Hematopoietic multipotent progenitor cell treated with erythropoietin and hydrocortisone succinate and interleukin-3 and kit ligand, for 6 days (in vitro differentiated cells): ENCODE measurements at regions not wholly inside any gene's neighbourhood (a gene's known extent, or its start where the extent isn't known, plus 50 kb on each side); places are given as distances from the start of the nearest gene placed in this dataset.

Experiments
- DNase-seq: peaks from one replicate; pipeline ENCODE4 v3.0.0-alpha.2; 2015

DNA sequence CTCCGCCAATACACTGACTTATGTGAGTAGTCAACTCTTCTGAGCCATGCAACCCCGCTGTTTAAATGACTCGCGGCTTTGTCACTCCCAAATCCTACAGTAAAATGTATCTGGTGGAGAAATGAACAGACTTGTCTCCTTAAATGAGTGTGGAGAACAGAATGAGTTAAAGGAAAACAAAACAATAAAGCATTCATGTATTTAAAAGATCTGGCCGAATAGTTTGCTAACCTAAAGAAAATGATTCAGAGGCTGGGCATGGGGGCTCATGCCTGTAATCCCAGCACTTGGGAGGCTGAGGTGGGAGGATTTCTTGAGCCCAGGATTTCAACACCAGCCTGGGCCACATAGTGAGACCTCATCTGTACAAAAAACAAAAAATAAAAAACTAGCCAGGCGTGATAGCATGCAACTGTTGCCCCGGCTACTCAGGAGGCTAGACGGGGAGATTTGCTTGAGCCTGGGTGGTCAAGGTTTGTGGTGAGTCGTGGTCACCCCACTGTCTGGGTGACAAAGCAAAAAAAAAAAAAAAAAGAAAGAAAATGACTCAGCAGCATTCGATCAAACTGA lies 86.5 kb upstream of the PFKP start:
- peak; percentile 27 for DNase-seq

DNA sequence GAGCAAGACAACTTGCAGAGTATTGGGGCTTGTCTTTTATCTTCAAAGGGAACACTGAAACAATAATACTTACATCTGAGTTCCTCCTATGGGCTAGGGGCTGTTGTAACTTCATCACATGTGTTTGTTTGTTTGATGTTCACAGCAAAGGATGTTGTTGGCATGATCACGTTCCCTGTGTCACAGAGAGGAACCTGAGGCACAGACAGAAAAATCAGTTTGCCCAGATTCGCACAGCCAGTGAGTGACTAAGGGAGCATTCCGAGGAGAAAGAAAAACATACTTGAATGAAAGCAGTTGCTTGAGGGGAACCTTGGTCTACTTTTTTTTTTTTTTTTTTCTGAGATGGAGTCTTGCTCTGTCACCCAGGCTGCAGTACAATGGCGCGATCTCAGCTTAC lies 87.2 kb upstream of the PFKP start:
- no peak for DNase-seq

- DNase-seq, result peak; percentile 10
Measured at GRCh38 chr10:2979306-2979705, 88.0 kb upstream of the PFKP start.

DNA sequence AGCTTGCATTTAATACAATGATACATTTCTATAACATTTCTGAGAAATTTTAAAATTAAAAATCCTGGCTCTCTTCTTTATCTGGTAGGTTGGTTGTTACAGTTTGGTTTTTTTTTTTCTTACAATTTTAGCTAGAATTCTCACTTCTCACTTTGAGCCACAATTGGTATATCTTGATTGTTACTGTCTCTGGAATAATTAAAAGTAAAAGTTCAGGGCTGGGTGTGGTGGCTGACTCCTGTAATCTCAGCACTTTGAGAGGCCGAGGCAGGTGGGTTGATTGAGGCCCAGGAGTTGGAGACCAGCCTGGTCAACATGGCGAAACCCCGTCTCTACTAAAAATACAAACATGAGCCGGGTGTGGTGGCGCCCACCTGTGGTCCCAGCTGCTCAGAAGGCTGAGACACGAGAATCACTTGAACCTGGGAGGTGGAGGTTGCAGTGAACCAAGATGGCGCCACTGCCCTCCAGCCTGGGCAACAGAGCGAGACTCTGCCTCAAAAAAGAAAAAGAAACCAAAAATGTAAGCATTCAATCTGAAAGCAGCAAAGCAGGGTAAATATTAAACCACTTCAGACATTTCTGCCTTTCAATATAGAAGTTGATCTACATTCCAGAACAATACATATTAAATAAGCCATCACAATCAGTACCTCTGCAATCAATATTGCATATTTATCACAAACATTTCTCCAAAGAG lies 88.6 kb upstream of the PFKP start:
- no peak for DNase-seq

- DNase-seq, result peak; percentile 63
Measured at GRCh38 chr10:2978111-2978510, 89.2 kb upstream of the PFKP start.

DNA sequence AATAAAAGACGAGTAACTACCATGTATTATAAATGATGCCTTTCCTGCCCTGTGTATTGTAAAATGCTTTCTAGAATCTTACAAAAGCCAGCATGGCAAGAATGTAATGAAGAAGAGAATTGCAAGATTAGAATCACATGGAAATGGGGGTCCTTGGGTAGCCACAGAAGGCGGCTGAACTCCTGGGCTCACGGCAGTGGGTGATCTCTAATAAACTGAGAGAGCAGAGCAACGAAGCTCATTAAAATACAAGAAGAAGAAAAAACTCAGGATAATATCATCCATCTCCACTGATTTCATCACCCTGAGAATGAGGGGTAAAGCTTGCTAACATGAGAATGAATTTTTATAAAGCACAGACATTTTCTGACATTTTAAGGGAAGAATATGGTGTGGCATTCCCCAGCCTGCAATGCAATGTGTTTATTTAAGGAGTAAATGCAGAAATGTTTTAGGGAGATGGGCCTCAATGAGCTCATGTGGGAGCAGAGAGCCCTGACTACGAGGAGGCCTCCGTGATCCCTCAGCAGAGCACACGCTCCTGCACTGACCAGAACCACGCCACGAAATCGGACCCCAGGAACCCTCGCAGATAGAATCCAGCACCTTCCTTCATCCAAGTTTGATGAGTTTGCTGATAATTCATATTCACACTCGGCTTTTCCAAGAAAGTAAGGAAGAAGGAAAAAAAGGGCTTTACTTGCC lies 92.7 kb upstream of the PFKP start:
- no peak for DNase-seq

- no peak for DNase-seq
Measured at GRCh38 chr10:2974083-2974482, 93.3 kb upstream of the PFKP start.

- DNase-seq, result no peak
Measured at GRCh38 chr10:2972810-2973209, 94.5 kb upstream of the PFKP start.

- DNase-seq, result no peak
Measured at GRCh38 chr10:2972216-2972615, 95.1 kb upstream of the PFKP start.

DNA sequence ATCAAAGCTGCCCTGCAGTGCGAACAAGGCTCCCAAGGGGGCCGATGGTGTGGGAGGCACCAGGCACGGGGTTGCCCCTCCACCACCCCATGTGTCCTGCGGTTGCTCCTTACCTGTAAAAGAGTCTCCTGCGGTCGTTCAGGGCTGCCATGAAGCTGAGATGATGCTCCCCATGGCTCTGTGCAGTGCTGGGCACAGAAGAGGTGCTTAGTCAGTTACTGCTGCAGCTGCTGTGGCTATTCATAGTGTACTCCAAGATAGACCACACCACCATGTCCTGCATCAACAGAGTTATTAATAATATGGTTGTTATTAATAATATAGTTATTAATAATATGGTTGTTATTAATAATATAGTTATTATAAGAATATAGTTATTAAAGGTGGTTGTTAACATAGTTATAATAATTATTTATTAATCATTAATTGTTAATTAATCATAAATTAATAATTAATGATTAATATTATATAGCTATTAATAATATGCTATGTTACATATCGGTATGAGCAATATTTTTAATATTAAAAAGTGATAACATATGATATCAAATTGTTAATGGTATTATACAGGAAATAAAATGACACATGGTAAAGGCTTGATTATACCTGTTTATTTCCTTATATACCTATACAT lies 97.0 kb upstream of the PFKP start:
- DNase-seq, result no peak

GRCh38 chr10:2968401-2969058 lies 98.8 kb upstream of the PFKP start:
- DNase-seq, result no peak

DNA sequence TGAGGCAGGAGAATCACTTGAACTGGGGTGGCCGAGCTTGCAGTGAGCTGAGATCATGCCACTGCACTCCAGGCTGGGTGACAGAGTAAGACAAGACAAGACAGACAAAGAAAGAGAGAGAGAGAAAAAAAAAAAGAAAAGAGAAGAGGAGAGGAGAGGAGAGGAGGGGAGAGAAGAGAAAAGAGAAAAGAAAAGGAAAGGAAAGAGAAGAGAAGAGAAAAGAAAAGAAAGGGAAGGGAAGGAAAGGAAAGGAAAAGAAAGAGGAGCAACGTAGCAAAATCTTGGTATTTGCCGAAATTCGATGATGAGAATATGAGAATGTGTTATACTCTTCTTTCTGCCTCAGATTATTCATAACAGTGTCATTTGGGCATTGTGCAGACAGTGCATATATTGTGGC lies 101.2 kb upstream of the PFKP start:
- no peak for DNase-seq

- DNase-seq, result peak; percentile 32
Measured at GRCh38 chr10:2964632-2965296, 102.6 kb upstream of the PFKP start.

DNA sequence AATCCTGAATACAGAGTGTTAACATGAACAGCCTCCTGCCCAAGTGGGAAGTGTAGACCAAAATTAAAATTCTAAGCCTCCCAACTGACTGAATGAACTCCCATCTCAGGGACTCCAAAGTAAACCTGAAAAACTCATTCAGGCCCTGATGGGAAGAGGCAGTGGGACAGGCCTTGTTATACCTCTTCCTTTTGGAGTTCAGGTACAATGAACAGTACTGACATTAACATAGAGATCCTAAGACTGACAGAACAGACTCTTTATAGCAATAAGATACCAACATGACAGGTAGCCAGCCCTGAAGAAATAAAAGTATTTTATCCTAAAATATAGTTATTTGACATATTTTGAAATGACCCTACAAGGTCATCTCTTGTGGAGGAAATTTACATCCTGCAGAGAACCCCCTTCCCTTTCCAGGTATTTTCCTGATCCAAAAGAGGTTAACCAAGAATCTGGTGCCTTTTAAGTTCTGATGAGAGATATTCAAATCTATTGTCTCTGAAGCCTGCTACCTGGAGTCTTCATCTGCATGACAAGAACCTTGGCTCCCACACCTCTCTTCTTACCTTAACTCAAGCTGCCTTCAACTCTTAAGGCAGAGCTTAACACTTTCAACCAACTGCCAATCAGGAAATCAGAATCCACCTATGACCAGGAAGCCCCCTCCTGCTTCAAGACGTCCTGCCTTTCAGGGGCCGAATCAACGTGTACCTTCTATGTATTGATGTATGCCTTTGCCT lies 103.3 kb upstream of the PFKP start:
- no peak for DNase-seq

DNA sequence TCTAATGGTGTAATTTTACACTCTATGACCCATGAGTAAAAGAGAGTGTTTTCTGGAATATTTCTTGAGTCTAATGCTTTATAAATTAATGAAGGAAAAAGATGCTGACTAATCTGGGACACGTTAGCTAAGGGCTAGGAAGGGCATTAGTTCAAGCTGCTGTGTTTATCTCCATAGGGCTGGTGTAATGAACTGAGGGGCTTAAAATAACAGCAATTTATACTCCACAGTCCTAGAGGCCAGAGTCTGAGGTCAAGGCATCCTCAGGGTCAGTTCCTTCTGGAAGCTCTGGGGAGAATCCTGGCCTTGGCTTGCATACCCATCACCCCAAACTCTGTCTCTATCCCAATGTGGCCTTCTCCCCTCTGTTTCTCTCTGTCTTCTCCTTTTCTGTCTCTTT lies 105.2 kb upstream of the PFKP start:
- DNase-seq, result no peak

GRCh38 chr10:2958659-2959058 lies 108.7 kb upstream of the PFKP start:
- DNase-seq, result no peak

- DNase-seq, result no peak
Measured at GRCh38 chr10:2957785-2958184, 109.6 kb upstream of the PFKP start.

DNA sequence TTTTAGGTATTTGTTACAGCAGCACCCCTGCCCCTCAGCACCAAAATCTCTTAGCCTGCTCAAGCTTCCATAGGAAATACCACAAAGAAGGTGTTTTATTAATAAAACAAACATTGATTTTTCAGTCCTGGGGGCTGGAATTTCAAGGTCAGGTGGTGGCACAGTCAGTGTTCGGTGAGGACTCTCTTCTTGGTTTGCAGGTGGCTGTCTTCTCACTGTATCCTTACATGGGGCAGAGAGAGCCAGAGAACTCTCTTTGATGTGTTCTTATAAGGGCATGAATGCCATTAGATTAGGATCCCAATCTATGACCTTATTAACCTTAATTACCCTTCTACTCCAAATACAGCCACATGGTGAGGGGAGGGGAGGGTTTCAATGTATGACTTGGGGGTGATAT lies 112.3 kb upstream of the PFKP start:
- DNase-seq, result no peak

DNA sequence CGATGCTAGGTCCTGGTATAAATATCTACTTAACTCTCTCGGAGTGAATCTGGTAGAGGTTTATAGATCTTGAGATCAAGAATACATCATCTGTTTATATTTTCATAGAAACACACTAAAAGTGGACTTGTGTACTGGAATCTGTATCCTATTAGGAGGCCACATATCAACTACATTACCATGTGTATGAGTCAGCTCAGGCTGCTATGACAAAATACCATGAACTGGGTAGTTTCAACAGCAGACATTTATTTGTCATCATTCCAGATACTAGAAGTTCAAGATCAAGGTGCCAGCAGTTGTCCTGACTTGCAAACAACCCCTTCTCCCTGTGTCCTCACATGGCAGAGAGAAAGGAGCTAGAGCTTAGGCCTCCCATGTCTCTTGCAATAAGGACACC lies 113.9 kb upstream of the PFKP start:
- no peak for DNase-seq

DNA sequence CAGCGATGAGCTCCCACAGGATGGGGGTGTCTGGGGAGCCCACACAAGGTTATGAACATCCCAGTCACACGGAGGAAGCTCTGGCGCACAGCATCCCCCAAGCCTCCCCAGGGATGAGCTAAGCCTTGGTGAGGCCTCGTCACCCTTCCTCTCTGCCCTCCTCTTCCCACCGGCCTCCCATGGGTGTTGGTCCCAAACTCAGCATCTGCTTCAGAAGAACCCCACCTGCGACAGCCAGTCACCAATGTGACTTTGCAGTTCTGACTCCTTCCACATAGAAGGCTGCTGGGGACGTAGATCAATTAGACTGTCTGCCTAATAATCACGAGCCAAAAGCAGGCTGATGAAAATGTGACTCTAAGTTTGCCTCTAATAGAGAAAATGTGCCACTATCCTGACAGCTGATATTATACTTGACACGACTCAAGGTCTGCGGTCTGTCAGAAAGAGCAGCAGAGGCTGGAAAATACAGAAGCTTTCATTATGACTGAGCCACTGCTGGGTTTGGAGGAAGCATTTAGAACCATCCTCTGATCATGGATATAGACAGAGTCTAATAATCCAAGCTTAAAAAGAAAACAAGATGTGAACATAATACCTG lies 116.0 kb upstream of the PFKP start:
- no peak for DNase-seq

GRCh38 chr10:2950546-2950945 lies 116.8 kb upstream of the PFKP start:
- DNase-seq, result no peak

GRCh38 chr10:2949948-2950354 lies 117.4 kb upstream of the PFKP start:
- no peak for DNase-seq
